SK-N-DZ (cell line): ENCODE measurements at regions not wholly inside any gene's neighbourhood (a gene's known extent, or its start where the extent isn't known, plus 50 kb on each side); places are given as distances from the start of the nearest gene placed in this dataset.
A peak's percentile ranks its signal among the peaks of the same experiment; 100 is the strongest.
"Not testable (repeated sequence)": the region's sequence is repeated elsewhere in the genome, so short reads cannot be mapped to it uniquely, and the experiment has no call there.

Source experiments
- DNase-seq: peaks from one replicate; pipeline ENCODE4 v3.0.0-alpha.2; 2015; ENCODE audit warnings: low spot score

- DNase-seq = no peak
These were observed 114.3 kb upstream of the EPB41L4A start for GRCh38 chr5:112533362-112533761.

GRCh38 chr5:112534067-112534583 lies 115.0 kb upstream of the EPB41L4A start:
- no peak for DNase-seq

- no peak for DNase-seq
These were observed 115.7 kb upstream of the EPB41L4A start for GRCh38 chr5:112534611-112535255.

- DNase-seq = no peak
These were observed 116.3 kb upstream of the EPB41L4A start for GRCh38 chr5:112535356-112535755.

- DNase-seq = not testable (repeated sequence)
These were observed 125.5 kb upstream of the EPB41L4A start for GRCh38 chr5:112544558-112544957.

- DNase-seq = no peak
These were observed 128.0 kb upstream of the EPB41L4A start for GRCh38 chr5:112546946-112547592.

GRCh38 chr5:112548246-112548881 lies 129.3 kb upstream of the EPB41L4A start:
- DNase-seq = no peak

- no peak for DNase-seq
These were observed 130.1 kb upstream of the EPB41L4A start for GRCh38 chr5:112549127-112549526.

- DNase-seq = no peak
These were observed 130.6 kb upstream of the EPB41L4A start for GRCh38 chr5:112549605-112550166.

GRCh38 chr5:112551419-112552032 lies 132.4 kb upstream of the EPB41L4A start:
- DNase-seq = peak; percentile 67

GRCh38 chr5:112552216-112552615 lies 133.1 kb upstream of the EPB41L4A start:
- no peak for DNase-seq

- DNase-seq = no peak
These were observed 133.7 kb upstream of the EPB41L4A start for GRCh38 chr5:112552791-112553190.

- no peak for DNase-seq
These were observed 135.3 kb upstream of the EPB41L4A start for GRCh38 chr5:112554101-112554977.

- DNase-seq = no peak
These were observed 136.1 kb upstream of the EPB41L4A start for GRCh38 chr5:112555197-112555596.

- no peak for DNase-seq
These were observed 136.6 kb upstream of the EPB41L4A start for GRCh38 chr5:112555691-112556090.

- DNase-seq = not testable (repeated sequence)
These were observed 140.4 kb upstream of the EPB41L4A start for GRCh38 chr5:112559501-112559900.

- no peak for DNase-seq
These were observed 141.3 kb upstream of the EPB41L4A start for GRCh38 chr5:112560371-112560770.

- no peak for DNase-seq
These were observed 144.2 kb upstream of the EPB41L4A start for GRCh38 chr5:112563169-112563826.

- no peak for DNase-seq
These were observed 147.2 kb upstream of the EPB41L4A start for GRCh38 chr5:112566251-112566650.

- DNase-seq = no peak
These were observed 150.5 kb upstream of the EPB41L4A start for GRCh38 chr5:112569596-112569995.
